ENCODE measurements at regions not wholly inside any gene's neighbourhood (a gene's known extent, or its start where the extent isn't known, plus 50 kb on each side); places are given as distances from the start of the nearest gene placed in this dataset.

GRCh38 chr6:145368075-145368474, 367.2 kb downstream of the EPM2A start:
- DNase-seq (ENCODE audit: low spot score) = no peak

GRCh38 chr6:145370559-145370958, 364.8 kb downstream of the EPM2A start:
- no peak for DNase-seq (ENCODE audit: low spot score)
- TF ChIP-seq, protein P1, sequence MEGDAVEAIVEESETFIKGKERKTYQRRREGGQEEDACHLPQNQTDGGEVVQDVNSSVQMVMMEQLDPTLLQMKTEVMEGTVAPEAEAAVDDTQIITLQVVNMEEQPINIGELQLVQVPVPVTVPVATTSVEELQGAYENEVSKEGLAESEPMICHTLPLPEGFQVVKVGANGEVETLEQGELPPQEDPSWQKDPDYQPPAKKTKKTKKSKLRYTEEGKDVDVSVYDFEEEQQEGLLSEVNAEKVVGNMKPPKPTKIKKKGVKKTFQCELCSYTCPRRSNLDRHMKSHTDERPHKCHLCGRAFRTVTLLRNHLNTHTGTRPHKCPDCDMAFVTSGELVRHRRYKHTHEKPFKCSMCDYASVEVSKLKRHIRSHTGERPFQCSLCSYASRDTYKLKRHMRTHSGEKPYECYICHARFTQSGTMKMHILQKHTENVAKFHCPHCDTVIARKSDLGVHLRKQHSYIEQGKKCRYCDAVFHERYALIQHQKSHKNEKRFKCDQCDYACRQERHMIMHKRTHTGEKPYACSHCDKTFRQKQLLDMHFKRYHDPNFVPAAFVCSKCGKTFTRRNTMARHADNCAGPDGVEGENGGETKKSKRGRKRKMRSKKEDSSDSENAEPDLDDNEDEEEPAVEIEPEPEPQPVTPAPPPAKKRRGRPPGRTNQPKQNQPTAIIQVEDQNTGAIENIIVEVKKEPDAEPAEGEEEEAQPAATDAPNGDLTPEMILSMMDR (IDR thresholded peaks at IDR 0.05; ENCODE audit: extremely low read depth, missing control alignments) = no peak

More at GRCh38 chr6:145368075-145368474, 367.2 kb downstream of the EPM2A start:
- TF ChIP-seq, protein P1 (IDR thresholded peaks at IDR 0.05; ENCODE audit: extremely low read depth, missing control alignments) = no peak

DNA sequence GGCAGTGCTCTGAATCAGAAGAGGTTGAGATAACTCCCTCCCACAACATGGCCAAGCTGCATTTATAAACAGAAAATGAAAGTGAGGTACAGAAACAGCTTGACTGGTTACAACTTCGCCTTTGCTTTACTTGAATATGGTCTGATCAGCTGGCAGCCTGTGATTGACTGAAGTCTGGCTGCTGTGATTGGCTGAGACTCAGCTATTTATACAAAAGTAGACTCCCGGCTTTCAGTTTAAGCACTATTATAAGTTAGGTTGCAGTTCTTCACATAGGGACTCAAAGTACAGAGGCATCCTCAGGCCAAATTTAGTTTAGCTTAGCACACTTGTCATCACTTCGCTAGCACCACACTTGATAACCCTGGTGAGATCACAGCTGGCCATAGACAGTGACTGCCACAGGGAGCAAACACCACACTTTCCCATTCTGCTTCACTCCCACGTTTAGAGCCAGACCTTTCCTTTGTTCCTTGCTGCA, 362.6 kb downstream of the EPM2A start:
- TF ChIP-seq, protein P1 (IDR thresholded peaks at IDR 0.05; ENCODE audit: extremely low read depth, missing control alignments) = no peak
- peak; percentile 46 for DNase-seq (ENCODE audit: low spot score)

GRCh38 chr6:145373826-145374225, 361.5 kb downstream of the EPM2A start:
- no peak for DNase-seq (ENCODE audit: low spot score)
- TF ChIP-seq, protein P1 (IDR thresholded peaks at IDR 0.05; ENCODE audit: extremely low read depth, missing control alignments) = no peak

GRCh38 chr6:145374570-145374969, 360.8 kb downstream of the EPM2A start:
- DNase-seq (ENCODE audit: low spot score) = no peak
- TF ChIP-seq, protein P1 (IDR thresholded peaks at IDR 0.05; ENCODE audit: extremely low read depth, missing control alignments) = no peak

DNA sequence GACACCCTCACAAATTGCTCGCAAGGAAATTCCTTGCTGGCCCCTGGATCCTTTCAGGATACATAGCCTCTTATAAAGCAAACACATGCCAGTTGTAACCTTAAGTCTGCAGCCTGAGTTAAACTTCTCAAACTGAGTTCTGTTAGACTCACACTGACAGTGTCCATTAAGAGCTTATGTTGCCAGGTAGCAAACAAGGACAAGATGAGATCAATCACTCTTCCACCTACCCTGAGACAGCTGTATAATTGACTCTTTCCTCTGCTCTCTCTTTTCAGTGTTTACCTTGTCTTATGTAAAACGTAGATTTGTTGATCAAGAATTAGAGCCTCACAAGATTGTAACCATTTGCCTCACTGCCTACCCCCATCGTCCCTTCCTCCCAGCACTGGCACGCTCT, 359.8 kb downstream of the EPM2A start:
- no peak for DNase-seq (ENCODE audit: low spot score)
- TF ChIP-seq, protein P1 (IDR thresholded peaks at IDR 0.05; ENCODE audit: extremely low read depth, missing control alignments) = no peak

- DNase-seq (ENCODE audit: low spot score) = no peak
These were observed 355.1 kb downstream of the EPM2A start for GRCh38 chr6:145380186-145380585.

More at GRCh38 chr6:145380186-145380585, 355.1 kb downstream of the EPM2A start:
- TF ChIP-seq, protein P1 (IDR thresholded peaks at IDR 0.05; ENCODE audit: extremely low read depth, missing control alignments) = no peak

All from GM20000 (cell line).